Activated T-cell treated with anti-CD3 and anti-CD28 coated beads, Interleukin-2, amount 50 U/mL, for 4 hours (primary cell): ENCODE measurements at regions not wholly inside any gene's neighbourhood (a gene's known extent, or its start where the extent isn't known, plus 50 kb on each side); places are given as distances from the start of the nearest gene placed in this dataset.
"Not testable (repeated sequence)": the region's sequence is repeated elsewhere in the genome, so short reads cannot be mapped to it uniquely, and the experiment has no call there.

Experiments
- ATAC-seq, 2 donors: fragments of 200-7000 bp; cut with Tn5 transposase; one replicate each; pipeline ENCODE4 v1.10.0; 2021
- DNase-seq: peaks from one replicate; pipeline ENCODE4 v3.0.0-alpha.2; 2020
- H3K27me3 Mint-ChIP-seq: one replicate; pipeline ENCODE4 v1.8.0; 2021; ENCODE audit warnings: low read depth, mixed read lengths
- H3K36me3 Mint-ChIP-seq: one replicate; pipeline ENCODE4 v1.8.0; 2022; ENCODE audit warnings: mixed read lengths; ENCODE audit not compliant: insufficient read depth
- H3K4me1 Mint-ChIP-seq: one replicate; pipeline ENCODE4 v1.8.0; 2021; ENCODE audit warnings: low read depth, mixed read lengths
- H3K4me3 Mint-ChIP-seq: one replicate; pipeline ENCODE4 v1.8.0; 2021; ENCODE audit warnings: mild to moderate bottlenecking, moderate library complexity, mixed read lengths
- H3K9me3 Mint-ChIP-seq: one replicate; pipeline ENCODE4 v1.8.0; 2021; ENCODE audit warnings: mixed read lengths

DNA sequence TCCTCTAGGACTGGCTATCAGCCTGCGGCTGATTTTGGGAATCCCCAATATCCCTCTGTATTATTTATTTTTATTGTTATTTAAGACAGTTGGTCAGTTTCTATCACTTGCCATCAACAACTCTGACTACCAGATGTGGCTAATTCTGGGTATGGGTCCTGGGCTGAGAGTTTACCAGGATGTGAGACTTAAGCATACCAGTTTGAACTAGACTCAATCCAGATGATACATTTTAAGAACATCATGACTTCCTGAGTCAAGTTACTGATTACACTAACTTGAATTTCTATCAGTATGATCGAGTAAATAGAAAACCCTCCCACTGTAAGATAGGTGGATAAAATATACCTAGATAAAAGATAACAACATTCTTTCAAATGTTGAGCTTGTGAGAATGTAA is 634.0 kb downstream of the MAT2B start:
- DNase-seq (no peak), ATAC-seq (no peak)
- H3K9me3 Mint-ChIP-seq = no peaks in the 10 kb centered on the region
- no peaks in the 10 kb centered on the region for H3K4me1 Mint-ChIP-seq
- no peaks in the 10 kb centered on the region for H3K36me3 Mint-ChIP-seq
- no peak overlapping the region for H3K4me3 Mint-ChIP-seq
- H3K27me3 Mint-ChIP-seq = no peaks in the 10 kb centered on the region

DNA sequence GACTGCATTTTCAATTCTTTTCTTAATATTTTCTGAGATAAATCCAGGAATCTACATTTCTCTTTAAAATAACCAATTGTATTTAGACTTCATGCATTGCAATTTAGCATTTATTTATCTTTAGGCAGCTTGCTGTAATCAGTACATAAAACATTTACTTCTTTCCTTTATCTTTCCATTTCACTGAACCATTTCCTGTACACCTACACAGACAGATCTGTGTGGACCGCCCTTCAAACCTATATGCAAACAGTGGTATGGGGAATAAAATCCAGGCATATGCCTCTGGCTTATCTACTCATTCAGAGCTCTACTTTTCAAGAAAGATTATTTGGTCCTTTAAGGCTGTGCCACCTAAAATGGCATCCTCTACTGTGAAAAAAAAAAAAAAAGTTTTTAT is 640.0 kb downstream of the MAT2B start:
- no peaks in the 10 kb centered on the region for H3K9me3 Mint-ChIP-seq
- no peak overlapping the region for H3K4me3 Mint-ChIP-seq
- DNase-seq = no peak
- no peaks in the 10 kb centered on the region for H3K27me3 Mint-ChIP-seq
- no peaks in the 10 kb centered on the region for H3K4me1 Mint-ChIP-seq
- ATAC-seq = no peak
- H3K36me3 Mint-ChIP-seq = no peaks in the 10 kb centered on the region

DNA sequence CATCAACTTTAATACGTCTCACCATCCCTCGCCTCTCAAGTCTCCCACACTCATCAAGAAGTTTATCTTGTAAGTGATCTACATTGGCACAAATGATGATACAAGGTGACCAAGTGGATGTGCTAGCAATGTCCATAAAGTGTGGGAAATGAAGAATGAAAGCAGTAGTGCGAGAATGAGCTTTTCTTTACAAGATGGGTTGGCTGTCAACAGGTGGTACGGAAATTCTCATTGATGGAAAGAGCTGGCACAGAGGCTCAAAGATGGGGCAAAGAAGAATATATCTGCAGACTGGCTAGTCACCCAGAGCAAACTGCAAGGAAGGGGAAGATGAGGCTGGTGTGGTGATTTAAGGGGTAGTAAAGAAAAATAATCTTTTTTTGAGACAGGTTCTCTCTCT is 640.8 kb downstream of the MAT2B start:
- H3K27me3 Mint-ChIP-seq = no peaks in the 10 kb centered on the region
- no peaks in the 10 kb centered on the region for H3K36me3 Mint-ChIP-seq
- no peaks in the 10 kb centered on the region for H3K9me3 Mint-ChIP-seq
- ATAC-seq = no peak
- H3K4me1 Mint-ChIP-seq = no peaks in the 10 kb centered on the region
- no peak for DNase-seq
- H3K4me3 Mint-ChIP-seq = no peak overlapping the region

DNA sequence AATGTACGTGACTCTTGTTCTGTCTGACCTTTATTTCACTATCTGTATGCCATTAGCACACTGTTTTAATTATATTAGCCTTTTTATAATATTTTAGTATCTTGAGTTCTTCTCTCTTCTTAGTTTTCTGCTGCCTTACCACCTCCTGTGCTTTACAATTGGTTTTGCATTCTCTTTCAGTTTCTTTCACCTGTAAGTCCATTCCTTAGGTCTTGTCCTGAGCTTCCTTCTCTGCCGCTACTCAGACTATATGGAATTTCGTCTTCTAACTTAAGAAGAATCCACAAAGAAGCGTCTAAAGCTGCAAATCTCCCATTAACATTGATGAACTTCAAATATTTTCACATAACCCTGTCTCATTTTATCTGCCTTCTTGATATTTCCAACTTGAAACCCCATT is 642.9 kb downstream of the MAT2B start:
- Mint-ChIP-seq H3K36me3 (no peaks in the 10 kb centered on the region), H3K9me3 (peaks cover 9% of the 10 kb centered on the region), H3K4me1 (no peaks in the 10 kb centered on the region), H3K4me3 (no peak overlapping the region), H3K27me3 (no peaks in the 10 kb centered on the region)
- ATAC-seq (no peak), DNase-seq (no peak)

DNA sequence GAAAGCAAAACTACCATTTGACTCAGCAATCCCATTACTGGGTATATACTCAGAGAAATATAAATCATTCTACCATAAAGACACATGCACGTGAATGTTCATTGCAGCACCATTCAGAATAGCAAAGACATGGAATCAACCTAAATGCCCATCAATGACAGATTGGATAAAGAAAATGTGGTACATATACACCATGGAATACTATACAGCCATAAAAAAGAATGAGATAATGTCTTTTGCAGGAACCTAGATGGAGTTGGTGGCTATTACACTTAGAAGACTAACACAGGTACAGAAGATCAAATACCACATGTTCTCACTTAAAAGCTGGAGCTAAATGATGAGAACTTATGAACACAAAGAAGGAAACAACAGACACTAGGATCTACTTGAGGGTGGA is 647.1 kb downstream of the MAT2B start:
- H3K4me3 Mint-ChIP-seq, H3K27me3 Mint-ChIP-seq, H3K36me3 Mint-ChIP-seq, DNase-seq, H3K4me1 Mint-ChIP-seq, ATAC-seq: not testable (repeated sequence)
- peaks cover 20% of the 10 kb centered on the region for H3K9me3 Mint-ChIP-seq

DNA sequence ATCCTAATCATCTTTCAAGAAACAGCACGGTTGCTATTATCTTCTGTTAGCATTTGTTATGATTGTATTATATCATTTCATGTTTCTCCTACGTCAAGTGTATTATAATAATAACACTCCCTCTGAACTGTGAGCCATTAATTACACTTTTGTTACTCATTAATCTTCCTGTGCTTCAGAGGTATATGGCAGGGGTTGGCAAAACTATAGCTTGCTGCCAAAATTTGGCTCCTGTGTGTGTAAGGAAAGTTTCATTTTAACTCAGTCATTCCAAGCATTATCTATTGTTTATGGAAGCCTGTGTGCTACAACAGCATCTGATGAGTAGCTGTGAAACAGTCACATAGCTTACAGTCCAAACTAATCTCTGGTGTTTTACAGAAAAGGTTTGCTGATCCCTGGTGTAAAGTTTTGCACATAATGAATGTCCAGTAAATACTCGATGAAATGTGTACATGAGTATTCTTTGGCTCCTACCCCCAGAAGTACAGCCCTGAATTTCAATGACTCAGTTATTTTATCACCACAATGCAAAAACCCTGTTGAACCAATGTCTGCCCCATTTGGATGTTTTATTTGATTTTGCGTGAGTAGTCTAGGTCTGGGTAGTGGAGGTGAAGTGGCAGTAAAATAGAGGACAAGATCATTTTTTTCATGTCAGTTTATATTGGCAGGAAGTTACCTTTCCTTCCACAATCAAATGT is 648.2 kb downstream of the MAT2B start:
- no peaks in the 10 kb centered on the region for H3K4me1 Mint-ChIP-seq
- ATAC-seq = no peak
- no peak for DNase-seq

DNA sequence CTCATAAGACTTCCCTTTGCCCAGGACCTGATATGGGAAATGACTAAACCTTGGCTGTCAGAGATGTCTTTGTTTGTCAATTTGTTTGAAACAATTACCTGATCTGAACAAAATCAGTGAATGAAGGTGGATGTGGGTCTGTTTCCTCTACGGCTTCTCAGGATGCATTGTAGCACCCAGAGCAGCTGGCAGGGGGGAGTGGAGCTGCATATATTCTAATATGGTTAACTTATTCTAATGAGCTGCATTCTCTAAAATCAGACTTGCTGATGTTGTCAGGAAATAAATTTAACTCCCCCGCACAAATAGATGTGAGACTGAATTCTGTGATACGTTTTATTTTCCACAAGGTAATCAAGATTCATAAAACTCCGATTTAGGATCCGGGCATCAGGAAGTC is 665.4 kb downstream of the MAT2B start:
- ATAC-seq (no peak), DNase-seq (no peak)
- no peaks in the 10 kb centered on the region for H3K27me3 Mint-ChIP-seq
- peaks cover 10% of the 10 kb centered on the region for H3K9me3 Mint-ChIP-seq
- H3K4me1 Mint-ChIP-seq = no peaks in the 10 kb centered on the region
- no peaks in the 10 kb centered on the region for H3K36me3 Mint-ChIP-seq
- no peak overlapping the region for H3K4me3 Mint-ChIP-seq

More for the DNA sequence above, 648.2 kb downstream of the MAT2B start:
- H3K9me3 Mint-ChIP-seq = peaks cover 20% of the 10 kb centered on the region
- H3K36me3 Mint-ChIP-seq = no peaks in the 10 kb centered on the region
- H3K4me3 Mint-ChIP-seq = no peak overlapping the region
- H3K27me3 Mint-ChIP-seq = no peaks in the 10 kb centered on the region

DNA sequence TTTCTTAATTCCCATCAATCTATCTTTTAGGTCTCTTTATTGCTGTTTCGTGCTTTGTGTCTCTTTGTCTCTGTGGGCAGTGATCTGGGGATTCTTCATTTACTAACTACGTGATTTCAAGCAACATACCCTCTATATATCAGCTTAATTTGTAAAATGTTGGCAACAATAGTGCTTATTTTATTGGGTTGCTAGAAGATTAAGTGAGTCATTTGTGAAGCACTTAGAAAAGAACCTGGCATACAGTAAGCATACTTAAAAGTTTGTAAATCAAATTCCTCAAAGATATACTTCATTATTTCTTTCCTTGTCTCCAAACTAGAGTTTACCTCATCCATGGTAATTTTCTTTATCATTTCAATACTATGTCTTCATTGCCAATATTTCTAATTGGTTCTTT is 669.7 kb downstream of the MAT2B start:
- no peaks in the 10 kb centered on the region for H3K4me1 Mint-ChIP-seq
- DNase-seq (no peak), ATAC-seq (no peak)
- no peaks in the 10 kb centered on the region for H3K27me3 Mint-ChIP-seq
- no peak overlapping the region for H3K4me3 Mint-ChIP-seq
- no peaks in the 10 kb centered on the region for H3K36me3 Mint-ChIP-seq
- H3K9me3 Mint-ChIP-seq = peaks cover 20% of the 10 kb centered on the region

DNA sequence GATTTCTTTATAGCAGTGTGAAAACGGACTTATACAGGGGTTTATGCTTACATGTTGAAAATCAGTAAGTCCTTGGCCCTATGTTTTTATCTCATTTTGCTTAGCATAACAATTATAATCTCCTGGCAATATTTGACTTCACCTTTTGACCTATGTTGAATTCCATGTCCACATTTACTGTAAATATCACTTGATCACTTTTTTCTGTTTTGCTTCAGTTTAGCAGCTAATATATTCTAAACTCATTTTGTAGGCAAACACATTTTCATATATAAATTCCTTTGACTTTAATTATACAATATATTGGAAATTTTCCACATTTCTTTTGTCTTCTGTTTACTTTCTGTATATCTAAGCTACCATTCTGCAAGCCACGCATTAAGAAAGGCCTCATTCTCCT is 674.0 kb downstream of the MAT2B start:
- no peak for DNase-seq
- no peak for ATAC-seq
- Mint-ChIP-seq H3K36me3 (no peaks in the 10 kb centered on the region), H3K9me3 (peaks cover 20% of the 10 kb centered on the region), H3K4me1 (no peaks in the 10 kb centered on the region), H3K4me3 (no peak overlapping the region), H3K27me3 (no peaks in the 10 kb centered on the region)

DNA sequence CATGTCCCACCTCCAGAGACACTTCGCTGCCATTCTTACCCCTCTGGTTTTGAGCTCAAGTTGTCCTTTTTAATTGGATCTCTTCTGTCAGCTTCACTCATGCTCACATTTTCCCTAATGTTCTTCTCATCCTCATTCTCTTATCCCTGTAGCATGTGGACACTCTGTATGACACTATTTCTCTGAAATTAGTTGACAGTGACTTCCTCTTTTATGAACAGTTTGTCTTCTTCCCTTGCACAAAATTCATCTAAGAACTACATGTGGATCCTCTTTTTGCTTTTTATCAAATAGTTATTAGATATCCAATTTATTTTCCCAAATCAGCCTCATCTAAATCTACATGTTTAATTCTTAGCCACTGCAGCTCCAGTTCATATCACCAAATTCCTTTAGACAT is 676.2 kb downstream of the MAT2B start:
- DNase-seq (no peak), ATAC-seq (no peak)
- H3K27me3 Mint-ChIP-seq = no peaks in the 10 kb centered on the region
- no peak overlapping the region for H3K4me3 Mint-ChIP-seq
- H3K4me1 Mint-ChIP-seq = no peaks in the 10 kb centered on the region
- peaks cover 20% of the 10 kb centered on the region for H3K9me3 Mint-ChIP-seq
- H3K36me3 Mint-ChIP-seq = no peaks in the 10 kb centered on the region

DNA sequence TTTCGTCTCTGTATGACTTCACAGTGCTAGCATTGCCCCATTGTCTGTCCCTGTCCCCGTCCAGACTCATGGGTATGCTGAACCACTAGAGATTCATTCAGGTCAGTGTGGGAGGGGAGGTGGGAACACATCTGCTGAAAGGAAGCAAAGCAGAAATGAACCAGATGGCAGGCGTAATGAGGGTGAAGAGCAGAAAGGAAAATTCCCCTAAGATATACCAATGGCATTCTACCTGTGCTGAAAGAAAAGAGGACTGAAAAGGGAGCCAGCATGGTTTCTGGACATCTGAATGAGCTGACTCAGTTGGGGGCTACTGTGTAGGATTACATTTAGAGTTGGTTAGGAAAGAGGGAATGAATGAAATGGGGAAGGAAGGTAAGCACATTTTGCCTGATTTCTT is 678.7 kb downstream of the MAT2B start:
- no peaks in the 10 kb centered on the region for H3K36me3 Mint-ChIP-seq
- H3K27me3 Mint-ChIP-seq = no peaks in the 10 kb centered on the region
- no peak for ATAC-seq
- H3K4me1 Mint-ChIP-seq = no peaks in the 10 kb centered on the region
- no peak overlapping the region for H3K4me3 Mint-ChIP-seq
- peaks cover 12% of the 10 kb centered on the region for H3K9me3 Mint-ChIP-seq
- DNase-seq = no peak

DNA sequence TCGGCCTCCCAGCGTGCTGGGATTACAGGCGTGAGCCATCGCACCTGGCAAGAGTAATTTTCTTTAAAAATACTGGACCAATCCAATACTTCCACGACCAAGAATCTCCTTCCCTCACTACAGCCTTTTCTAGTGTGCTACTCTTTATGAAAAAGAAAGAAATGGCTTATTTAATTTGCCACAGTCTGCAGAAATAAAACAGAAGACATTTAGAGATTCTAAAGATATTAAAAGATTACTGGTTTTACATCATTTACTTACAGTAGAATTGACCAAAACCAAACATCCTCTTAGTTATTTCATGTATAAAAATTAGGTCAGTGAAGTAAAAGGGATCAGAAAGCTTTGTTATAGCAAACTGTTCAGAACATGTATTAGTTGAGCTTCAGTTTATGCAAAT is 679.6 kb downstream of the MAT2B start:
- Mint-ChIP-seq H3K4me1 (no peaks in the 10 kb centered on the region), H3K27me3 (no peaks in the 10 kb centered on the region), H3K36me3 (no peaks in the 10 kb centered on the region), H3K9me3 (peaks cover 9% of the 10 kb centered on the region), H3K4me3 (no peak overlapping the region)
- DNase-seq (no peak), ATAC-seq (no peak)

DNA sequence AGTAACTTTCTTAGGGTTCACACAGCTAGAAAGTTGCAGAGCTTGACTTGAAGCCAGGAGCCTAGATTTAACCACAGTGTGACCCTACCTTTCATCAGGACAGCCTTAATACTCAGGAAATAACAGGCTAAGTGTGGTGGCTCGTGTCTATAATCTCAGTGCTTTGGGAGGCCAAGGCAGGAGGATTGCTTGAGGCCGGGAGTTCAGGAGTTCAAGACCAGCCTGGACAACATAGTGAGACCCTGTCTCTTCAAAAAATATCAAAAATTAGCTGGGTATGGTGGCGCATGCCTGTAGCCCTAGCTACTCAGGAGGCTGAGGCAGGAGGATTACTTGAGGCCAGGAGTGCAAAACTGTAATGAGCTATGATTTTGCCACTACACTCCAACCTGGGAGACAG is 681.1 kb downstream of the MAT2B start:
- no peaks in the 10 kb centered on the region for H3K36me3 Mint-ChIP-seq
- H3K4me3 Mint-ChIP-seq = no peak overlapping the region
- H3K4me1 Mint-ChIP-seq = no peaks in the 10 kb centered on the region
- peaks cover 6% of the 10 kb centered on the region for H3K9me3 Mint-ChIP-seq
- DNase-seq (no peak), ATAC-seq (no peak)
- no peaks in the 10 kb centered on the region for H3K27me3 Mint-ChIP-seq

DNA sequence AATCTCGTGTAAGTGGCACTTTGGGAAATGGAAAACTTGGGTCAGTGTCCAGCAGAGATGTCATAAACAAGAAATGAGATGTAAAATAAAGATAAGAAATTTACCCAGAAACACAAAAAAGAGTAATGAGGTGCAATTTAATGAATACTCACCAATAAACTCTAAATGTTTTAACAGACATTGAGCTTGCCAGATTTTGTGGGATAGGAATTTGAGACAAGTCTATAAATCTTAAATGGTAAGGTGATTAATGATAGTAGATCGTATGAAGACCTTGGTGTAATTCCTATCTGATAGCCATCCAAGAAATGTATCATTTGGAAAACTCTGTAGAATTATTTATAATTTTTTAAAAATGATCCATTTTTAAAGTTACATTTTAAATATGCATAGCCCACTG is 682.4 kb downstream of the MAT2B start:
- no peak for DNase-seq
- Mint-ChIP-seq H3K36me3 (no peaks in the 10 kb centered on the region), H3K9me3 (peaks cover 3% of the 10 kb centered on the region), H3K4me1 (no peaks in the 10 kb centered on the region), H3K27me3 (no peaks in the 10 kb centered on the region), H3K4me3 (no peak overlapping the region)
- ATAC-seq = no peak

DNA sequence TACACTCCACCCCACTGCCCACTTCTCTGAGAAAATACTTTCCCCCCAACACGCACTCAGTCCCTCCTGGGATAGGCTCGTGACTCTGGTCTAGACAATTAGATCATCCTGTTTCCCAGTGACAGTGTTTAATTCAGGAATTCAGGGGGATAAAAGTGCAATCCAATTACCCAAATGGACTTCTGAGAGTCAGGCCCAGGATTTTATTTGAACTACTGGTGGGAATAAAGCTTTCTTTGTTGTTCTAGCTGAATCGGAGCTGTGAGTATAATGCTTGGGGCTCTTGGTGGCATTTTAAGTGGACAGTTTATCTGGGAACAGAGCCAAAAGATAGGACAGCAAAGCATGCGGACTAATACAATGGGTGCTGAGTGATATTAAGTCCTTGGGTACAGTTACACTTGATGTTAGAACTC is 683.3 kb downstream of the MAT2B start:
- H3K9me3 Mint-ChIP-seq = peaks cover 3% of the 10 kb centered on the region
- H3K27me3 Mint-ChIP-seq = no peaks in the 10 kb centered on the region

DNA sequence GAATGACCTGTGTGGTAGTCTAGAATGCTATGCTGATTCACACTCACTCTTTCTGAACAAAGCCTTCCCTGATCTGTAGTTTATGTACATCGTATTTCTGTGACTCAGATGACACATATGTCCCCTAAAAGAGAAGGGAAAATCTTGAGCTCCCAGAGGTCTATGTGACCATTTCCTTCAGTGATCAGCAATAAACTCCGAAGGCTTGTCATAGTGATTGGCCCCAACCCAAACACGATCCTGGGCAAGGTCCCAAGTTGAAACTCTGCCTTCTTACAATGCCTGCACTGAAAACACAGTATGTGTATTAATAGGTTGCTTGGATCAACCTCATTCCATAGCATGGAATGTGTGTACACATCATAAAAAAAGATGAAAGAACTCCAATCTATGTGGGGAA is 685.8 kb downstream of the MAT2B start:
- Mint-ChIP-seq H3K27me3 (no peaks in the 10 kb centered on the region), H3K4me1 (no peaks in the 10 kb centered on the region), H3K36me3 (no peaks in the 10 kb centered on the region)

More for the DNA sequence above, 683.3 kb downstream of the MAT2B start:
- ATAC-seq (no peak), DNase-seq (no peak)
- no peaks in the 10 kb centered on the region for H3K4me1 Mint-ChIP-seq
- no peak overlapping the region for H3K4me3 Mint-ChIP-seq
- no peaks in the 10 kb centered on the region for H3K36me3 Mint-ChIP-seq

More for the DNA sequence above, 685.8 kb downstream of the MAT2B start:
- no peak overlapping the region for H3K4me3 Mint-ChIP-seq
- ATAC-seq = no peak
- DNase-seq = no peak
- H3K9me3 Mint-ChIP-seq = peaks cover 3% of the 10 kb centered on the region
